HG03521 (cell line): ENCODE measurements at regions not wholly inside any gene's neighbourhood (a gene's known extent, or its start where the extent isn't known, plus 50 kb on each side); places are given as distances from the start of the nearest gene placed in this dataset.
"Not testable (repeated sequence)": the region's sequence is repeated elsewhere in the genome, so short reads cannot be mapped to it uniquely, and the experiment has no call there.

Source experiments
- ATAC-seq: cut with Tn5 transposase; IDR thresholded peaks from one replicate; pipeline ENCODE4 v1.9.1; 2021; ENCODE audit warnings: mild to moderate bottlenecking, moderate library complexity; ENCODE audit not compliant: unreplicated experiment

- no peak for ATAC-seq
Observed at GRCh38 chr4:158122501-158122900, 50.3 kb downstream of the GASK1B start.

- ATAC-seq: no peak
Observed at GRCh38 chr4:158121161-158121579, 51.7 kb downstream of the GASK1B start.

DNA sequence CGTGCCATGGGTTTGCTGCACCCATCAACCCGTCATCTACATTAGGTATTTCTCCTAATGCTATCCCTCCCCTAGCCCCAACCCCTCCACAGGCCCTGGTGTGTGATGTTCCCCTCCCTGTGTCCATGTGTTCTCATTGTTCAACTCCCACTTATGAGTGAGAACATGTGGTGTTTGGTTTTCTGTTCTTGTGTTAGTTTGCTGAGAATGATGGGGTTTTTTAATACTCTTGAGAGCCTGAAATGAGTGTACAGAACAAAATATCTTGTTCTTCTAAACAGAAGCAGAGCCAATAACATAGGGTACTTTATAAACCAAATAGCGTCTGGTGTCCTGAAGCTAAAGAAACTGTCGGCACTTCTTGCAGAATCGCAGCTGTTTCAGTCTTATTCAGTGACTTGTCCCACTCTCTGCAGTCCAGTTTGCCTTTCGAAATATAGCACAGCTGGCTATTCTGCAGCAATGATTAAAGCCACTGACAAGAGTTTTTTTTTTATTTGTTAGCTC, 52.1 kb downstream of the GASK1B start:
- not testable (repeated sequence) for ATAC-seq

GRCh38 chr4:158112611-158113010, 60.2 kb downstream of the GASK1B start:
- ATAC-seq: no peak

DNA sequence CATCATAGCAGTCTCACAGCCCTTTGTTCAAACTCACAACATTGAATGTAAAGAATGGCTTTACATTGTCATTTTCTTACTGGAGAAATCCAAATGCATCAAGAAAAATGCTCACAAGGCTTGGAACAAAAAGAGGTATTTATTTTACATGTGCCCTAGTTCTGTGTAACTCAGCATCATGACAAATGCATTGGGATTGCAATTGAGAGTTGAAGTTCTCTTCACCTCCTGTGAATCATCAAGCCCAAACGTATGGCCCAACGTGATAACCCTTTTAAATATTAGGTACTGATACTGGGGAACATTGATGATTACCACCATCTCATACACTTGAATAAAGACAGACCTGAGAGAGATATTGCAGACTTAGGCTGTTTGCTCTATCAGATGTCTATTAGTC, 61.6 kb downstream of the GASK1B start:
- no peak for ATAC-seq

DNA sequence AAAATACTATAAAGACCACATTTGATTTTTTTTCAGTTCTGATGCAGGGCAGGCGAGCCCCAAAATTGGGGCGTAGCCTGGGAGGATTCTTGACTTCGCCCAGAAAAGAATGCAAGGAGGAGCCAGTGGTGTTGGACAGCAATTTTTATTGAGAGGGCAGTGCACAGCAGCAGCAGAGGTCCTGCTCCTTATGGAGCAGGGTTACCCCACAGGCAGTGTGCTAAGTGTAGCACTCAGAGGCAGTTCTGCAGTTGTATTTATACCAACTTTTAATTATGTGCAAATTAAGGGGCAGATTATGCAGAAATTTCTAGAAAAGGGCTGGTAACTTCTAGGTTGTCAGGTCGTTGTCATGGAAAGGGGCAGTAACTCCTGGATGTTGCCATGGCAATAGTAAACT, 69.9 kb downstream of the GASK1B start:
- no peak for ATAC-seq

GRCh38 chr4:158099686-158100085, 73.1 kb downstream of the GASK1B start:
- ATAC-seq: no peak

- ATAC-seq: no peak
Observed at GRCh38 chr4:158098802-158099201, 74.0 kb downstream of the GASK1B start.

DNA sequence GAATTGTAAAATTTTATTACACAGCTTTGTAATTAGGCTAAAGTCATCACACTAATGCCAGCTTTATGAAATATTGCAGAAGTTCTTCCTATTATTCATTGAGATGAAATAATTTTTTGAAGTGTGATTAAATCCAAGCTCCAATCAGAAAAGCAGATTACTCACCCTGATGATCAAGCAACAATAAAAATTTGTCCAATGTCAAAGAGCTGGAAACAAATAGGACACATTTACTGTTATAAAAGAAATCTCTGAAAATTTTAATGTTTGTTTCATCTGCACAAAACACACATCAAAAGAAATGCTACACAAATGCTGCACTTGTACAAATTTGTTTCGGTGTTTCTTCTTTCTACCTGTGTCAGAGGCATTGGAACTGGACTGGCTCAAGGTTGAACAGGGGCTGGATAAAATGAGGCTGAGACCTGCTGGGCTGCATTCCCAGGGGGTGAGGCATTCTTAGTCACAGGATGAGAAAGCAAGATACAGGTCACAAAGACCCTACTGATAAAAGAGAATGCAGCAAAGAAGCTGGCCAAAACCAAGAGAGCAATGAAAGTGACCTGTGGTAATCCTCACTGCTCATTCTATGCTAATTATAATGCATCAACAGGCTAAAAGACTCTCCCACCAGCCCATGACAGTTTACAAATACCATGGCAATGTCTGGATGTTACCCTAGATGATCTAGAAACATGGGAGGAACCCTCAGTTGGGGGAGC, 78.3 kb downstream of the GASK1B start:
- no peak for ATAC-seq

DNA sequence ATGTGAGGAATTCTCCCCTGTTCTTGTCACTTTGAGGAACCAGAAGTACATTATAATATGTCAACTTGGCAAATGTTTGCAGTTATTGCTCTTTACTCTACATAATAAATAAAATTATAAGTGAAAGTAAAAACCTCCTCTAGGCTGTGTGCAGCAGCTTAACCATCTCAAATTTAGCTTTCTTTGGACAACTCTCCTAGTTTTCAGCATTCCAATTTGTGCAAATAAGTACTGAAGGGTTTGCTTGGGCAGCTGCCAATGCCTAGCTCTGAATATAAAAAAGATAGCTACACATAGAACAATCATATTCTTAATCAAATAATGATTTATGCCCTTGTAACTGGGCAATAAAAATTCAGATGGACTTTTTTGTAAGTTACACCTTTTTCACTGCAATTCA, 82.5 kb downstream of the GASK1B start:
- no peak for ATAC-seq

DNA sequence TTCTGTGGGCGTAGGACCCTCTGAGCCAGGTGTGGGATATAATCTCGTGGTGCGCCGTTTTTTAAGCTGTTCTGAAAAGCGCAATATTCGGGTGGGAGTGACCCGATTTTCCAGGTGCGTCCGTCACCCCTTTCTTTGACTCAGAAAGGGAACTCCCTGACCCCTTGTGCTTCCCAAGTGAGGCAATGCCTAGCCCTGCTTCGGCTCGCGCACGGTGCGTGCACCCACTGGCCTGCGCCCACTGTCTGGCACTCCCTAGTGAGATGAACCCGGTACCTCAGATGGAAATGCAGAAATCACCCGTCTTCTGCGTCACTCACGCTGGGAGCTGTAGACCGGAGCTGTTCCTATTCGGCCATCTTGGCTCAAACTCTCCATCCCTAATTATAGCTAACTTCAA, 82.9 kb downstream of the GASK1B start:
- ATAC-seq: not testable (repeated sequence)

DNA sequence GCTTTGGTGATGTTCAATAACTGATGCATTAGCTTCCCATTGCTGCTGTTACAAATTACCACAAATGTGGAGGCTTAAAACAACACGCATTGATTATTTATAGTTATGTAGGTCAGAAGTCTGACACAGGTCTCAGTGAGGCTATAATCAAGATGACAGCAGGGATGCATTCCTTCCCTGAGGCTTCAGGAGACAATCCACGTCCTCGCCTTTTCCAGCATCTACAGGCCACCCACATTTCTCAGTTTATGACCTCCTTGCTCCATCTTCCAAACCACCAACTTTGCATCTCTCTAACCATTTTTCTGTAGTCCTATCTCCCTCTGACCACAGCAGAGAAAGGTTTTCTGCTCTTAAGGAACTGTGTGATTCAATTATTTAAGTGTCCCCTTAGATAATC, 92.5 kb downstream of the GASK1B start:
- no peak for ATAC-seq

- ATAC-seq: no peak
Observed at GRCh38 chr4:158079661-158080060, 93.2 kb downstream of the GASK1B start.

GRCh38 chr4:158077835-158078234, 95.0 kb downstream of the GASK1B start:
- no peak for ATAC-seq

- no peak for ATAC-seq
Observed at GRCh38 chr4:158074851-158075250, 98.0 kb downstream of the GASK1B start.

GRCh38 chr4:158071931-158072330, 100.9 kb downstream of the GASK1B start:
- ATAC-seq: no peak

DNA sequence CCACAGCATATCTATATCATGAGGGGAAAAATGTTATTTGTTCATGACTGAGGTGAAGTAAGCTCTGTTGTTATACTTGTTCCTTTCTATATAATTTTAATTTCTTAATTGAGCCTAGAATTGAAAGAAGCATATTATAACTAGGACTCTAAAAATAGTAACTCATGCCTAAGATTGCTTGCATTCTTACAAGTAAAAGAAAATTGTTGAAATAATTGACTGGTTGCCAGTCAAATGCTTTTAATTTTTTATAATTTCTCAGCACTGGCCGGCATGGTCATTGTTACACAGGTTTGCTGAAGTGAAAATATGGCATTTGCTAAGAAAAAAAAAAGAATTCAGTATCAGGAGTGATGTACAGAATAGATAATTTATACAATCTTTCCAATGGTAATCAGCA, 104.8 kb downstream of the GASK1B start:
- ATAC-seq: no peak

DNA sequence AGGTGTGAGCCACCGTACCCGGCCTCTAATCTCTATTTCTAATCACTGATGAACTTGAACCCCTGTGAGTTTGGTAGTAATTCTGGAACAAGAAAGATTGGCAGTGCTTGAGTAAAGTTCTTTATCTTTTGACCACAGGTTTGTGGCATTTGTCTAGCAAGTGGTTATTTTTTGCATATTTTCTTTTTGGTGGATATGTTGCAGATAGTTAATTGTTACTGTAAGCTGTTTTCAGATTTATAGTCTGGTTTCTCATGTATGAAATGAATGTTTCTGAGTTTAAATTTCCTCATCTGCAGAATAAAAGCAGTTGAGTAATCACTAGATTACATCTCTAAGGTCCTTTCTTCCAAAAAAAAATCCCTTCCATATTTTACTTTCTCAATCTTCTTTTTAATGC, 105.2 kb downstream of the GASK1B start:
- ATAC-seq: no peak

DNA sequence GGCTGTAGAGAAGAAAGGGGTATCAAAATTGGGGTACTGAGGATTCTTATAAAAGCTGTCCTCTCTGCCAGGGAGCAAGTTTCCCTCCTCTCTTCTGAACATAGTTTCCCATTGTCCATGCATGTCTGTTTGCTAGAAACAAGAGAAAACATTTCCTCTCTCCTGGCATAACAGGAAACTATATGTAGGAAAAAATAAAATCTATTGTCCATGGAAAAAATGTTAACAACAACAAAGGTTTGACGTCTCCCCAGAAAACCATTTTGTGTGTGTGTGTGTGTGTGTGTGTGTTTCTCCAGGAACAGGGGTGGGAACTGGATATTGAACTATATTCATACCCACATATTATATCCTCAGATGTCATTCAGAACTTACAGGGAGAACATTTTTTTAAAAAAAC, 107.2 kb downstream of the GASK1B start:
- no peak for ATAC-seq

GRCh38 chr4:158065176-158065575, 107.6 kb downstream of the GASK1B start:
- no peak for ATAC-seq

- ATAC-seq: no peak
Observed at GRCh38 chr4:158056689-158057245, 116.1 kb downstream of the GASK1B start.

DNA sequence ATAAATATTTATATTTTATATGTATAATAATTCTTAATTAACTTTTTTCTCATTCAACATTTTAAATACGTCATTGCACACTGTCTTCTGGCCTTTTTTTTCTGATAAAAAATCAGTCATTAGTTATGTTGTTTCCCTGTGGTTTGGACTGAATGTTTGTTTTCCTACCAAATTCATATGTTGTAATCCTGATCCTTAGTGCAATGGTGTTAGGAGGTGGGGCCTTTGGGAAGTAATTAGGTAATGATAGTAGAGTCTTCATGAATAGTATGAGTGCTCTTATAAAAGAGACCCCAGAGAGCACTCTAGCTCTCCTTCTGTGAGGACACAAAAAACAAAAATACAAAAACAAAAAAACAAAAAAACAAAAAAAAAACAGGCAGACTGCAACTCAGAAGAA, 117.2 kb downstream of the GASK1B start:
- ATAC-seq: no peak

- no peak for ATAC-seq
Observed at GRCh38 chr4:158053801-158054200, 119.0 kb downstream of the GASK1B start.
